ENCODE measurements at regions not wholly inside any gene's neighbourhood (a gene's known extent, or its start where the extent isn't known, plus 50 kb on each side); places are given as distances from the start of the nearest gene placed in this dataset.

GRCh38 chr2:7288484-7288883 lies 371.3 kb downstream of the RNF144A start:
- no peaks in the 10 kb centered on the region for H3K27me3 Mint-ChIP-seq (ENCODE audit: unreplicated experiment)
- no peak overlapping the region for H3K27ac Mint-ChIP-seq (ENCODE audit: unreplicated experiment)
- no peaks in the 10 kb centered on the region for H3K4me1 Mint-ChIP-seq (ENCODE audit: unreplicated experiment)
- no peak overlapping the region for H3K4me3 Mint-ChIP-seq (ENCODE audit: unreplicated experiment)
- DNase-seq (ENCODE audit: extremely low spot score, unreplicated experiment), result no peak
- TF ChIP-seq CTCF (IDR thresholded peaks at IDR 0.05), result no peak
- peaks cover 14% of the 10 kb centered on the region for H3K9me3 Mint-ChIP-seq (ENCODE audit: unreplicated experiment)
- no peaks in the 10 kb centered on the region for H3K36me3 Mint-ChIP-seq (ENCODE audit: unreplicated experiment)

DNA sequence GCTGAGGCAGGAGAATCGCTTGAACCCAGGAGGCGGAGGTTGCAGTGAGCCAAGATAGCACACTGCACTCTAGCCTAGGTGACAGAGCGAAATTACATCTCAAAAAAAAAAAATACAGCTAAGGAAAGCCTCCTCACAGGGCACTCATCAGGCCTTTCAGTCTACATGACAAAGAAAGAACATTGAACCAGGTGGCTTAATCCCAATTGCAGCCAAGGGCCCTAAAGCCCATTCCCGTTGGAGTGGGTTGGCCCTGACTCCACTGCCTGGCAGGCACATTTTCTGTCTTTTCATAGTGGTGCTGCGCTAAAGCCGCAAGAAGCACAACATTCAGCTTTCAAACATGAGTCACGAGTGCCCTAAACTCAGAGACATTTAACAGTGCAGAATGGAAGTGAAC lies 372.5 kb downstream of the RNF144A start:
- peaks cover 9% of the 10 kb centered on the region for H3K9me3 Mint-ChIP-seq (ENCODE audit: unreplicated experiment)
- no peaks in the 10 kb centered on the region for H3K27me3 Mint-ChIP-seq (ENCODE audit: unreplicated experiment)
- DNase-seq (ENCODE audit: extremely low spot score, unreplicated experiment), result no peak
- no peak overlapping the region for H3K27ac Mint-ChIP-seq (ENCODE audit: unreplicated experiment)
- H3K4me3 Mint-ChIP-seq (ENCODE audit: unreplicated experiment), result no peak overlapping the region
- TF ChIP-seq CTCF (IDR thresholded peaks at IDR 0.05), result no peak
- H3K36me3 Mint-ChIP-seq (ENCODE audit: unreplicated experiment), result no peaks in the 10 kb centered on the region
- H3K4me1 Mint-ChIP-seq (ENCODE audit: unreplicated experiment), result no peaks in the 10 kb centered on the region

- Mint-ChIP-seq H3K27me3 (ENCODE audit: unreplicated experiment) (no peaks in the 10 kb centered on the region), H3K4me1 (ENCODE audit: unreplicated experiment) (no peaks in the 10 kb centered on the region), H3K27ac (ENCODE audit: unreplicated experiment) (no peak overlapping the region), H3K4me3 (ENCODE audit: unreplicated experiment) (no peak overlapping the region), H3K9me3 (ENCODE audit: unreplicated experiment) (peaks cover 4% of the 10 kb centered on the region), H3K36me3 (ENCODE audit: unreplicated experiment) (no peaks in the 10 kb centered on the region)
- DNase-seq (ENCODE audit: extremely low spot score, unreplicated experiment), result no peak
- no peak for TF ChIP-seq CTCF (IDR thresholded peaks at IDR 0.05)
Observed at GRCh38 chr2:7292154-7292691, 375.0 kb downstream of the RNF144A start.

DNA sequence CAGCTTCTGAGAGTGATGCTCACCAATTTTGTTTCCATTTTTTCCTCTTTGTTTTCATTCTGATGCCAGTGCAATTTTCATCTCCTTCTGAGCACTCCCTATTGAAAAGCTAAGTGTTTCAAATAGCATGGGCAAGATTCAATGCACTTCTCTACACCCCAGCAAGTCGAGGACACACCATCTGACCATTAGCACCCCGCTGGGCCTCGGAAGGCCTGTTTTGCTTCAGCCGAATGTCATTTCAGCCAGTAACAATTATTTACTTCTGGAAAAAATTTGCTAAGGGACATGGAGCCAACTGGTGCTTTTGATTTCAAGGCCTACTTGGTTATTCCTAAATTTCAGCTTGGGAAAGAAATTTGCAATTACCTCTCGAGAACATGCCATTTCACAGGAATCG lies 392.4 kb downstream of the RNF144A start:
- Mint-ChIP-seq H3K27me3 (ENCODE audit: unreplicated experiment) (no peaks in the 10 kb centered on the region), H3K27ac (ENCODE audit: unreplicated experiment) (no peak overlapping the region), H3K9me3 (ENCODE audit: unreplicated experiment) (no peaks in the 10 kb centered on the region), H3K4me3 (ENCODE audit: unreplicated experiment) (no peak overlapping the region), H3K36me3 (ENCODE audit: unreplicated experiment) (no peaks in the 10 kb centered on the region), H3K4me1 (ENCODE audit: unreplicated experiment) (no peaks in the 10 kb centered on the region)
- TF ChIP-seq CTCF (IDR thresholded peaks at IDR 0.05), result no peak
- DNase-seq (ENCODE audit: extremely low spot score, unreplicated experiment), result no peak

DNA sequence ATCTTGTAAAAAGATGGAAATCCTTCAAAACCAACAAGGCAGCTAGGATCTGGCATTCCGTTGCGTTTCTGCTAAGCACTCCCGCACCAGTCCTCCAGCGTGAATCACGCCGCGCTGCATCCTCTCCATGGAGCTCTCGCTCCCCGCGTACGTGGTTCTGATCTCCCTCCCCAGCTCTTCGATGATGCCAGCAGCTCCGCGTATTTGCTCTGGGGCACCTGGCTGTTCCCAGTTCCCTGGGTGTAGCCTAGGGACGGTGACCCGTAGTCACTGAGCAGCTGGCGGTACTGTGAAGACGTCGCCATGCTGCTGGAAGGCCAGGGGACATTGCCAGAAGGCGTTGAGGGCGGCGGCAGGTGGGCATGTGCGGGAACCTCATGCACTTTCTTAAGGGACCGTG lies 407.5 kb downstream of the RNF144A start:
- Mint-ChIP-seq H3K9me3 (ENCODE audit: unreplicated experiment) (no peaks in the 10 kb centered on the region), H3K36me3 (ENCODE audit: unreplicated experiment) (no peaks in the 10 kb centered on the region), H3K4me3 (ENCODE audit: unreplicated experiment) (no peak overlapping the region), H3K4me1 (ENCODE audit: unreplicated experiment) (no peaks in the 10 kb centered on the region), H3K27me3 (ENCODE audit: unreplicated experiment) (no peaks in the 10 kb centered on the region), H3K27ac (ENCODE audit: unreplicated experiment) (no peak overlapping the region)
- DNase-seq (ENCODE audit: extremely low spot score, unreplicated experiment), result no peak
- no peak for TF ChIP-seq CTCF (IDR thresholded peaks at IDR 0.05)
